HG03439 (cell line): ENCODE measurements at regions not wholly inside any gene's neighbourhood (a gene's known extent, or its start where the extent isn't known, plus 50 kb on each side); places are given as distances from the start of the nearest gene placed in this dataset.
"Not testable (repeated sequence)": the region's sequence is repeated elsewhere in the genome, so short reads cannot be mapped to it uniquely, and the experiment has no call there.

Source experiments
- ATAC-seq: cut with Tn5 transposase; IDR thresholded peaks from one replicate; pipeline ENCODE4 v1.9.1; 2021; ENCODE audit warnings: mild to moderate bottlenecking, moderate library complexity; ENCODE audit not compliant: unreplicated experiment

GRCh38 chr2:38451778-38452177, 74.7 kb upstream of the ATL2 start:
- ATAC-seq = not testable (repeated sequence)

- ATAC-seq = no peak
Measured at GRCh38 chr2:38450509-38450908, 73.4 kb upstream of the ATL2 start.

- ATAC-seq = no peak
Measured at GRCh38 chr2:38448692-38449410, 71.8 kb upstream of the ATL2 start.

- ATAC-seq = no peak
Measured at GRCh38 chr2:38446906-38447561, 70.0 kb upstream of the ATL2 start.

DNA sequence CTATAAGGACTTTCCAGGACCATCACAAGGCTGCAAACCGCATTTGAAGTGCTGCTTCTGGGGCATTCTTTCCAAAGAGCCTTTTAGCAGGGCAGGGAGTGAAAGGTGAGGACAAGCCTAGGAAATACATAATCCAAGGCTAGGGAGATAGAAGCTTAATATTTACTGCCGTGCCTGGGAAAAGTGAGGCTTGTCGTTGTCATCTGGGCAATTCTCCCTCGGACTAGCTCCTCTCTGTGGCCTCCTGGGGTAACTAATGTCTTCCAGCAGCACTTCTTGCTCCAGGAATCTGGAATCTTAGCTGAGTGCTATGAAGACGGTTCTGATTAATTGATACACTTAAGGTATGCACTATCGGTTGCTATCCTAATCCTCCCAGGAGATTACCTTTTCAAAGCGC, 69.3 kb upstream of the ATL2 start:
- no peak for ATAC-seq

DNA sequence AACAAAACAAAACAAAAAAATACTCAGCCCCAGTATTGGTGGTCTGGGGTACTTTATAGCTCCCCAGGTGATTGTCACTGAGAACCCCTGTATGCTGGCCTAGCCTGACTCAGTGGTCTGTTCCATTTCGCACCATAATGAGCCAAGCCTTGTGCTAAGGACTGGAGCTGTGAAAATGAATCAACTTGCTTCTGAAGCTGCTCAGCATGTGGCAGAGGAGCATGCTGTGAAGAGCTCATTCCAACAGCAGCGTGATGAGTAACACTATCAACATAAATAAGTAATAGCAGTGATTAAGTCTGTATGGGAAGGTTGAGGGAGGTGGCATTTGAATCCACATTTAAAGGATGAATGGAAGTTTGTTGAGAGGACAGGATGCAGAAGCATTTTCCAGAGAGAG, 67.2 kb upstream of the ATL2 start:
- ATAC-seq = no peak

DNA sequence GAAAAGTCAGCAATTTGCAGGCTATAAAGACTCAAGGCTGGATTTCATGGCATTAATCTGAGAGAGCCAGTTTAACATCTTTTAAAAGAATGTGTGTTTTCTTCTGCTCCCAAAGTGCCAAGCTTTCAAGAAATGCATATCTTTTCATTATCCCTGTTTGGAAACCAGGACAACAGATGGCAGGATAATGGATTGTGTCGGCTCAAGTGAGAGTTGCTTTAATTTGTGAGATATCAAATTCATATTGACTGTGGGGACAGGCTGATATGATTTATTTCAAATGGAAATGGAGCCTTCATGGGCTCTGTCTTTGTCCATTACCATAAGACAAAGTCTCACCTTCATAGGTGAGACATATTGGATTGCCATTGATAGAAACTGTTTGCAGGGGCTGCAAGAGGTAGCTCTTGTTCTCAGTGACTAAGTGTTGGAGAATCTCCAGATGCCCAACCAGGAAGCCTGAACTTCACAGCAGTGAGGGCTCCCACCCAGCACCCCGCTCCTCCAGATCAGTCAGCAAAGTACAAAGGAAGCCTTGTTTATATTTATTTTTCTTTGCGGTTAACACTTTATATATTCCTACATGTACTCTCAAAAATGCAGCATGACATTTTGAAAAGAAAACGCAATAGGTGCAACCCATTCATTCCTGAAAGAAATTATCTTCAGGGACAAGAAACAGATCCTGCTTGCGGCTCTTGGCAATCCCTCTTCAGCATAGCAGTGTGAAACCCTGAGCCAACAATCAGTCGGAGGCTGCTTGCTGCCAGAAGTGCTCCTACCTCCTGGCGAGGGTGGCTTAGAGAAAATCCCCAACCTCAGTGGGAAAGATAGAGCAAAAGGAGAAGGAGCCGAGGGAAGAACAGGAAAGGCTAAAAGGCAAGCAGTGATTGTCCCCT, 65.8 kb upstream of the ATL2 start:
- no peak for ATAC-seq

- ATAC-seq = no peak
Measured at GRCh38 chr2:38441346-38441745, 64.3 kb upstream of the ATL2 start.

DNA sequence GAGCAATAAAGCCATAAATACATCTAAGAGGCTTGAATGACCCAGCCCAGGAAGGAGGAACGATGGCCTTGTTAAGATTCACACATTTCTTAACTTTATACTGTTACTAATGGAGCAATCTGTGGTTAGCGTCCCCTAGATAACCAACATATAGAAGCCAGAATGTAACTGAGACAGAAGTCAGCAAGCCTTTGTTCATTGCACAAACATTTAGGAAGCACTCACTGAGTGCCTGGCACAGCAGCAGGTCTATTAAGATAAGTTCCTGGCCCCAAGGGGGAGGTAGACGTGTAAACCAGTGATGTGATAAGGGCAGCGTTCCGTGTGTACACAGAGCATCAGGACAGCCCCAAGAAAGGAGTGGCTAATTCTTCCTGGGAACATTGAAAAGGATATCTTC, 63.6 kb upstream of the ATL2 start:
- ATAC-seq = no peak

GRCh38 chr2:38439863-38440262, 62.8 kb upstream of the ATL2 start:
- ATAC-seq = no peak

- no peak for ATAC-seq
Measured at GRCh38 chr2:38438883-38439612, 62.0 kb upstream of the ATL2 start.

DNA sequence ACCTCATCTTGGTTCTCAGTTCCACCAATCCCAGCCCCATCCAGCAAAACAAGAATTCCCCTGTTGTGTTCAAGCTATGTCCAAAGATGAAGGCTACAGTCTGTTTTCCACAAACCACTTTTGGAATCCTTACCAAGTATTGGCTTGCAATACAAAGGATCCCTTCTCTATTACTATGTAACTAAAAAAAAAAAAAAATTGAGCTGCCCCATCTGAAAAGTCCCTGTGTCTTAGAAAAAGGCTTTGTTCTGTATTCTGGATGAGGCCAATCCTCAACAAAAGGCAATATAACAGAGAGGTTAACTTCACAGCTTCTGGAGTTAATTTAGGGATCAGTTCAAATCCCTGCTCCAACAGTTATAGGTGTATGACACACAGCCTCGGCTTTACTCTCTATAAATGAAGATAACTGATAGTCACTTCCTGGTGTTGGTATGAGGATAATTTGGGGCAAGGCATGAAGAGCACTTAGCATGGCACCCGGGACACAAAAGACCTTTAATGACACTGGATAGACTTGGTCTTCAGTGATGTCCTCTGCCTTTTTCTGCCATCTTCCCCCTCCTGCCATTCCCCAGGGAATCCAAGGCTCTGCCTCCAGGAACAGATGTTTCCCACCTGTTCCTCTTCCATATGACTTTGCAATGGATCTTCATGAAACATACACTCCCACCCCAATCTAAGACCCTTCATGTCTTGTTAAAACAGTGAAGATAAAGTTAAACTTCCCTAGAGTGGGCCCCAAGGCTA, 61.2 kb upstream of the ATL2 start:
- no peak for ATAC-seq

DNA sequence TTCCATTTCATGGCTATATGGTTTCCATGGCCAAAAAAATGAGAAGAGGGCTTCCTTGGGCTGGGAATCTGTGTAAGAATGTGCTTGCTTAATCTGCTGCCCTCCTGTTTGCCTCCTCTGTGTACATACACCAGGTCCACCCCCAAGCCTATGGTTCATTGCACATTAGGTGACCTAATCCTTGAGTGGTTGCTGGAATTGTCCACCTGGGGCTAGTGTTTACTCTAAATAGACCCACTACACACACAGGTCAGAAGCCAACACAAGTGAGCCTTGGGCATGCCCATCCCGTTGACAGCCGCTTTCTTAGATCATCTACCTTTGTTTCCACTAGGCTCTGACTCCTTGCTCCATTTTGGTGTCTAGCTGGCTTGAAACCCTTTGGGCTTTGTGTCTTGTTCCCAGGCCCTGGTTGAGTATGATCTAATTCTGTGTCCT, 59.2 kb upstream of the ATL2 start:
- ATAC-seq = no peak

- no peak for ATAC-seq
Measured at GRCh38 chr2:38435775-38436174, 58.7 kb upstream of the ATL2 start.

GRCh38 chr2:38434595-38434994, 57.5 kb upstream of the ATL2 start:
- ATAC-seq = no peak

DNA sequence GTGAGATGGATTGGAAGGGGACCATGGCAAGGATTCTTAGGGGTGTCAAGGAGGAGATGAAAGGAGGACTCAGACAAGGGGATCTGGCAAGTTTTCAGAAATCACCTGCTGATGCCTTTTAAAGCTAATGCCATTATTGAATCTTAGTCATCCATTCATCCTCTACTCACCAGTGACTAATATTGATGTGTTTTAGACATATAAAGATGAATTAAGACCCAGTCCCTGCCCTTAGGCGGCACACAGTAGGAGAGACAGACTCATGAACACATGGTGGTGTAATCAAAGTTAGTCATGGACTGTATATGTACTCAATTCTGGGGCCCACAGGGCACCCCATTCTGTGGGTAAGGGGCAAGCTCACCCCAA, 56.5 kb upstream of the ATL2 start:
- ATAC-seq = no peak

- ATAC-seq = no peak
Measured at GRCh38 chr2:38432820-38433606, 55.9 kb upstream of the ATL2 start.

DNA sequence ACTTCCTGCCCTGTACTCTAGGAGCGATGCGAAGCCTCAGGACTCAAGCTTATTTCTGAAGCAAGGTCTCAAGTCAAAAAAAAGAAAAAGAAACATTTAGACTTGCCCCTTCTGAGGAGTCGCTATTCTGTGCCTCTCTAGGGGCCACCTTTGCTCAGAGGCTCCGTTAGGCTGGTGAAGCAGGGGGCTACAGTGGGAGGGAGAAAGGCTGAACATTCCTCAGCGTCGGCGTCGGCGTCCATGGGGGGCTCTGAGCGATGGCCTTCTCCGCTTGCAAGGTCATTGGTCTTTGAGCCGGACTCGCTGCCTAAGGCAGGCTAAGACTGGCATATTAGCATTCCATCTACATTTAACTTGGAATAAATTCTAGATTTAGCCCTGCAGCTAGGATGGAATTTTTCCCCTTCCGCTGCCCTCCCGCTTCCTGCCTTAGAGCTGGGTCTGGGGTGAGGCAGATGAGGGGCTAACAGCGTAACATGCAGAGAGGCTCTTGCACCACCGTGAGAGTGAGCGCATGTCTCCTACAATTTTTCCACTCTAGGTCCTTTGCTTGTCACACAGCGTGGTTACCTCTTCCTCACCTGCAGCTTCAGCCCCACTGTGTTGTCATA, 53.6 kb upstream of the ATL2 start:
- ATAC-seq = no peak

- no peak for ATAC-seq
Measured at GRCh38 chr2:38430196-38430595, 53.1 kb upstream of the ATL2 start.
